ENCODE measurements at regions not wholly inside any gene's neighbourhood (a gene's known extent, or its start where the extent isn't known, plus 50 kb on each side); places are given as distances from the start of the nearest gene placed in this dataset.

GRCh38 chr20:4412216-4412615 lies 163.1 kb upstream of the ADRA1D start:
- BruUV-seq (replicated peaks): no TSS peak
- no peak overlapping the region for H3K27ac ChIP-seq (ENCODE audit: insufficient read depth, low read depth, low read length)
- H4K20me1 ChIP-seq (replicated peaks; ENCODE audit: control insufficient read depth, extremely low read depth, insufficient read depth, low read length): no peaks in the 10 kb centered on the region
- ChIA-PET POLR2A (no interaction called here), CTCF (no interaction called here)
- no peak overlapping the region for H3K4me2 ChIP-seq (ENCODE audit: insufficient read depth, low read length)
- H3K4me3 ChIP-seq (replicated peaks in 1 of 3; ENCODE audit: insufficient read depth in 1 of 3, low read depth in 1 of 3, low read length in 3 of 3): no peak overlapping the region
- dilution Hi-C loops (cut with MboI; ENCODE audit: extremely low pct_ligation_motif_present, low sequenced_read_pairs): no loop called here
- no peaks in the 10 kb centered on the region for H3K36me3 ChIP-seq (ENCODE audit: control insufficient read depth in 2 of 2, extremely low read depth in 1 of 2, insufficient read depth in 2 of 2, low read length in 2 of 2)
- no peaks in the 10 kb centered on the region for H3K9me1 ChIP-seq (replicated peaks; ENCODE audit: control insufficient read depth, extremely low read depth, insufficient read depth, low read length)
- H3K9me3 ChIP-seq (replicated peaks; ENCODE audit: control insufficient read depth, insufficient read depth, low read length): no peaks in the 10 kb centered on the region
- no peaks in the 10 kb centered on the region for H3K79me2 ChIP-seq (ENCODE audit: control insufficient read depth, insufficient read depth, low read length)
- intact Hi-C loops (cut with micrococcal nuclease): no loop called here
- FAIRE-seq (no peak), DNase-seq (ENCODE audit: low read depth, low spot score) (no peak)
- H3K27me3 ChIP-seq (ENCODE audit: control insufficient read depth in 2 of 2, insufficient read depth in 2 of 2, low read length in 2 of 2): peaks cover 0 to 3% of the 10 kb centered on the region in 2 experiments
- no peak for TF ChIP-seq FOS (IDR thresholded peaks at IDR 0.05; ENCODE audit: borderline replicate concordance, insufficient read depth, low read length)
- no peak for TF ChIP-seq CTCF (IDR thresholded peaks at IDR 0.05; ENCODE audit: extremely low read depth in 1 of 2, insufficient read depth in 1 of 2, low read depth in 1 of 2, low read length in 2 of 2)
- TF ChIP-seq POLR2A (IDR thresholded peaks at IDR 0.05; ENCODE audit: low read depth, low read length): no peak
- TF ChIP-seq MYC (IDR thresholded peaks at IDR 0.05; ENCODE audit: low read depth, low read length): no peak
- no peak for TF ChIP-seq POLR2AphosphoS5 (IDR thresholded peaks at IDR 0.05; ENCODE audit: insufficient read depth, low read depth, low read length)
- no peak for TF ChIP-seq EZH2 (IDR thresholded peaks at IDR 0.05; ENCODE audit: borderline replicate concordance, low read depth, low read length, severe bottlenecking)
- no peak for TF ChIP-seq GATA2 (IDR thresholded peaks at IDR 0.05; ENCODE audit: insufficient read depth, insufficient read length, low read depth, low read length)
- TF ChIP-seq JUN (IDR thresholded peaks at IDR 0.05; ENCODE audit: borderline replicate concordance, insufficient read depth, insufficient read length, low read depth): no peak
- no peak for TF ChIP-seq MAX (IDR thresholded peaks at IDR 0.05; ENCODE audit: insufficient read depth, insufficient read length)
- H3K9ac ChIP-seq (replicated peaks; ENCODE audit: extremely low read depth, insufficient read depth, low read length): no peak overlapping the region
- H2AFZ ChIP-seq (ENCODE audit: low read depth, low read length): no peak overlapping the region
- H3K4me1 ChIP-seq (ENCODE audit: control insufficient read depth, extremely low read depth, insufficient read depth, low read length): no peaks in the 10 kb centered on the region
